D721Med (cell line): ENCODE measurements at regions not wholly inside any gene's neighbourhood (a gene's known extent, or its start where the extent isn't known, plus 50 kb on each side); places are given as distances from the start of the nearest gene placed in this dataset.

ENCODE experiments used
- DNase-seq: peaks from one replicate; pipeline ENCODE4 v3.0.0; 2011; ENCODE audit warnings: low spot score; ENCODE audit not compliant: insufficient read length
- FAIRE-seq: peaks from 2 replicates; lab custom pipeline; 2011; peaks lifted over from hg19 to GRCh38; lab: Jason Lieb, UNC
- TF ChIP-seq, protein P1 (sequence below): IDR thresholded peaks from 2 replicates; pipeline ENCODE4 v1.5.1; 2012; ENCODE audit warnings: mild to moderate bottlenecking, control low read depth; ENCODE audit not compliant: insufficient read depth; ENCODE audit errors: missing control alignments

DNA sequence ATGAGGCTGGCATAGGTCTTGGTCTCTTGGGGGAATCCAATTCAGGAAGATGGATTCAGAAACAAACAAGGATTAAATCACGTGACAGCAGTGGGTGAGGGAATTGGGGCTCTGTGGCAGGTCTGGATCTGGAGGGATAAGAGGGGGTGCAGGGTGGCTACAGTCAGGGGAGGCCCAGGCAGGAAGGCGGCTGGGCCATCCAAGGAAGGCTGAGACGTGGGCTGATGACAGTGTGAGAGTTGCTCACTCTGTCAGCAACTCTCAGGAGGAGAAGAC lies 65.8 kb upstream of the COL5A1 start:
- DNase-seq (no peak), FAIRE-seq (no peak)
- TF ChIP-seq, protein P1, sequence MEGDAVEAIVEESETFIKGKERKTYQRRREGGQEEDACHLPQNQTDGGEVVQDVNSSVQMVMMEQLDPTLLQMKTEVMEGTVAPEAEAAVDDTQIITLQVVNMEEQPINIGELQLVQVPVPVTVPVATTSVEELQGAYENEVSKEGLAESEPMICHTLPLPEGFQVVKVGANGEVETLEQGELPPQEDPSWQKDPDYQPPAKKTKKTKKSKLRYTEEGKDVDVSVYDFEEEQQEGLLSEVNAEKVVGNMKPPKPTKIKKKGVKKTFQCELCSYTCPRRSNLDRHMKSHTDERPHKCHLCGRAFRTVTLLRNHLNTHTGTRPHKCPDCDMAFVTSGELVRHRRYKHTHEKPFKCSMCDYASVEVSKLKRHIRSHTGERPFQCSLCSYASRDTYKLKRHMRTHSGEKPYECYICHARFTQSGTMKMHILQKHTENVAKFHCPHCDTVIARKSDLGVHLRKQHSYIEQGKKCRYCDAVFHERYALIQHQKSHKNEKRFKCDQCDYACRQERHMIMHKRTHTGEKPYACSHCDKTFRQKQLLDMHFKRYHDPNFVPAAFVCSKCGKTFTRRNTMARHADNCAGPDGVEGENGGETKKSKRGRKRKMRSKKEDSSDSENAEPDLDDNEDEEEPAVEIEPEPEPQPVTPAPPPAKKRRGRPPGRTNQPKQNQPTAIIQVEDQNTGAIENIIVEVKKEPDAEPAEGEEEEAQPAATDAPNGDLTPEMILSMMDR, result no peak

DNA sequence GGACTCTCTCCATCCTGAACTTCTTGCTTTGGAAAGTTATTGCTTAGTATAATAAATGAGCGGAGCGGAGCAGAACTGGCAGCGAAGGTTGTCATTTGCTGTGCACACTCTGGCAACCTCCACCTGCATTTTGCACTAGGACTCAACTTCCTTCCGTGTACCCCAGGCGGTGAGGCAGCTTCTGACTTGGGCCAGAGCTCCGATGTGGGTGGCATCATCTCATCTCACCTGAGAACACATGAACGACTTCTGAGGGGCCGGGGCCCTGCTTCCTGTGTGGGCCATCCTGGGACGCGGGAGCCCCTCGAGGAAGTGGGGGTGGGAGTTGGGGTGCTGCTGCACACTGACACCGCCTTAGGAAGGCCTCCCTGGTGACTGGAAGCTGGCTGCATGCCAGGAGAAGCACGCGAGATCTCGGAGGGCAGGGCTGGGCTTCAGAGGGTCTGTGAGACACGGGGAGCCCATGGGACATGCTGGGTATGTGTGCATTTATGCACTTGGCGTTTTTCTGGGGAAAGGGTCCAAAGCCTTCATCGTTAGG lies 56.5 kb upstream of the COL5A1 start:
- TF ChIP-seq, protein P1, result no peak
- DNase-seq, result no peak
- no peak for FAIRE-seq

- FAIRE-seq, result no peak
- no peak for DNase-seq
- TF ChIP-seq, protein P1, result no peak
Observed at GRCh38 chr9:134585746-134586706, 55.6 kb upstream of the COL5A1 start.

GRCh38 chr9:134589748-134590147 lies 51.9 kb upstream of the COL5A1 start:
- TF ChIP-seq, protein P1, result no peak
- FAIRE-seq (no peak), DNase-seq (no peak)

DNA sequence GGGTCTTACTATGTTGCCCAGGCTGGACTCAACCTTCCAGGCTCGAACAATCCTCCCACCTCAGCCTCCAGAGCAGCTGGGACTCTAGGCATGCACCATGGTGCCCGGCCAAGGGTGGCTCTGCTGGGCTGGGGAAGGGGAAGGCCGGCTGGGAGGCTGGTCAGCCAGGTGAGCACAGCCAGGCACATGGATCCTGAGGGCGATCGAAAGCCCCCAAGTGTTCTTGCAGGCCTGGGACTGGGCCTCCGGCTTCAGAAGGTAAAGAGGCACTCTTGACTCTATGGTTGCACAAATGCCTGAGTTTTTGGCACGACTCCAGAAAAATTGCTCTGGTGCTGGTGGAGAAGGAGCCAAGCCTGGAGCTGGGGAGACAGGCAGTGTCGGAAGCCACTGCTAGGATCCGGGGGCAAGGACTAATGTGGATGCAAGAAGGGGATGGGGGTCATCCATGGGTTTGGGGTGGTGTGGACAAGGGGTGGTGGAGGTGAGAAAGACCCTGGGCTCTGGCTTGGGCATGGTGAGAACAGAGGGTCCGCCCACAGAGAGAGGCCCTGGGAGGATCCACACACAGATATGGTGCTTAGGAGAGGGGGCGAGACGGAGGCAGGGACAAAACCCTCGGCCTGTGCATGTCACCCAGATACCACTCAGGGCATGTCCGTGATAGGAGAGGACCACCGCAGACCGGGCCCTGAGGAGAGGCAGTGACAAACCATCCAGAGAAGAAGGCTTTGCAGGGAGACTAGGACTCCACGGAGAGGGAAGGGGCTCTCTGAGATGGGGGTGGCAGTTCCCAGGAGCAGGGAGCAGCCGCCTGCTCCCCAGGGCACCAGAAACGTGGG lies 51.1 kb upstream of the COL5A1 start:
- TF ChIP-seq, protein P1, result no peak
- DNase-seq, result no peak
- FAIRE-seq, result no peak

DNA sequence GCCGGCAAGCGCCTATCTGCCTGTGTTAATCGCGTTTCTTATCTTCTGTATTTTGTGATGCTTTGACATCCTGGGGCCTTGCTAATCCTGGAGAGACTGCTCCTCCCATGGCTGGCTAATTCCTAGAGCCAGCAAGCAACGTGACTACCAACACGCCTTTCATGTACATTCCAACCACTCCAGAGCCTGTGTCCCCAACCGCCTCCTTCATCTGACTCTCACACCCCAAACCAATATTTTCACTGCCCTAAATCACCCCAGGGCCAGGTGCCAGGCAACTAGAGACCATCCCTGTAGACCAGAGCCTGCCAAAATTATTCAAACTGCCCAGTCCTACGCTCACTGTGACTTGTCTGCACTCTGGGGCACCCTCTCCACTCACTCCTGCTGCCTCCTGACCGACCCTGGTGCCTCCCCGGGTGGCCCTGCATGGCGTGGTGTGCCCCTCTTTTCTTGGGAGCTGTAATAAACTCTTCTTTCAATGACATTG lies 50.5 kb upstream of the COL5A1 start:
- DNase-seq (no peak), FAIRE-seq (no peak)
- TF ChIP-seq, protein P1, result no peak
